HG03103 (cell line): ENCODE measurements at regions not wholly inside any gene's neighbourhood (a gene's known extent, or its start where the extent isn't known, plus 50 kb on each side); places are given as distances from the start of the nearest gene placed in this dataset.
A peak's percentile ranks its signal among the peaks of the same experiment; 100 is the strongest.
"Not testable (repeated sequence)": the region's sequence is repeated elsewhere in the genome, so short reads cannot be mapped to it uniquely, and the experiment has no call there.

Experiments used
- ATAC-seq: cut with Tn5 transposase; IDR thresholded peaks from one replicate; pipeline ENCODE4 v1.9.1; 2021; ENCODE audit warnings: low read depth; ENCODE audit not compliant: unreplicated experiment

GRCh38 chr21:36246080-36246631 lies 73.8 kb upstream of the MORC3 start:
- no peak for ATAC-seq

- ATAC-seq: no peak
Observed at GRCh38 chr21:36247316-36248010, 72.5 kb upstream of the MORC3 start.

GRCh38 chr21:36249576-36250422 lies 70.2 kb upstream of the MORC3 start:
- no peak for ATAC-seq

- ATAC-seq: no peak
Observed at GRCh38 chr21:36250423-36251075, 69.4 kb upstream of the MORC3 start.

GRCh38 chr21:36254106-36254941 lies 65.7 kb upstream of the MORC3 start:
- no peak for ATAC-seq

- ATAC-seq: peak; percentile 61
Observed at GRCh38 chr21:36255663-36256062, 64.3 kb upstream of the MORC3 start.

- ATAC-seq: no peak
Observed at GRCh38 chr21:36257657-36258056, 62.3 kb upstream of the MORC3 start.

GRCh38 chr21:36260030-36260787 lies 59.8 kb upstream of the MORC3 start:
- no peak for ATAC-seq

- no peak for ATAC-seq
Observed at GRCh38 chr21:36260802-36261201, 59.2 kb upstream of the MORC3 start.

GRCh38 chr21:36261459-36261858 lies 58.5 kb upstream of the MORC3 start:
- ATAC-seq: no peak

- ATAC-seq: no peak
Observed at GRCh38 chr21:36263797-36264196, 56.2 kb upstream of the MORC3 start.

- ATAC-seq: no peak
Observed at GRCh38 chr21:36265431-36265830, 54.6 kb upstream of the MORC3 start.

GRCh38 chr21:36267828-36268227 lies 52.2 kb upstream of the MORC3 start:
- ATAC-seq: not testable (repeated sequence)

- ATAC-seq: not testable (repeated sequence)
Observed at GRCh38 chr21:36268264-36268663, 51.7 kb upstream of the MORC3 start.
